HuH-7 (cell line): ENCODE measurements at regions not wholly inside any gene's neighbourhood (a gene's known extent, or its start where the extent isn't known, plus 50 kb on each side); places are given as distances from the start of the nearest gene placed in this dataset.
"Not testable (repeated sequence)": the region's sequence is repeated elsewhere in the genome, so short reads cannot be mapped to it uniquely, and the experiment has no call there.

Source experiments
- DNase-seq: peaks from one replicate; pipeline ENCODE4 v3.0.0; 2011; ENCODE audit warnings: low spot score

GRCh38 chr16:59701963-59702930 is 968.1 kb upstream of the GOT2 start:
- no peak for DNase-seq

DNA sequence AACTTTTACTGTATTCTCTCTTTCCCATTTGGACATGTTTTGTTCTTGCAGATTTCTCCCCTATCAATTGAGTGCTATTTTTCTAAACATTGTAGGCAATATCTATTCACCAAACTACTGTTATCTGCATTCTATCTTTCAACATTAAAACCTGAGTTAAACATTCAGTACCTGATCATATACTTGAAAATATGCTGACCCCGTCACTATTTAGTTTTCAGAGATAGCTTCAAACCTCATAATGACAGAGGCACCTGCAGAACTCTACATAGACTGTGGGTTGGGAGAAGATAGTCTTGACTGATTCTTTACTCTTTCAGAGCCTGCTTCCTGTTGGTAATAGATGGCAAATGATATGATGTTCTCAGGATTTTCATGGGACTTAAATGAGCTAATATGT is 965.7 kb upstream of the GOT2 start:
- DNase-seq = no peak

- DNase-seq = no peak
These were observed 964.4 kb upstream of the GOT2 start for GRCh38 chr16:59698346-59699020.

- DNase-seq = no peak
These were observed 963.6 kb upstream of the GOT2 start for GRCh38 chr16:59697761-59698160.

DNA sequence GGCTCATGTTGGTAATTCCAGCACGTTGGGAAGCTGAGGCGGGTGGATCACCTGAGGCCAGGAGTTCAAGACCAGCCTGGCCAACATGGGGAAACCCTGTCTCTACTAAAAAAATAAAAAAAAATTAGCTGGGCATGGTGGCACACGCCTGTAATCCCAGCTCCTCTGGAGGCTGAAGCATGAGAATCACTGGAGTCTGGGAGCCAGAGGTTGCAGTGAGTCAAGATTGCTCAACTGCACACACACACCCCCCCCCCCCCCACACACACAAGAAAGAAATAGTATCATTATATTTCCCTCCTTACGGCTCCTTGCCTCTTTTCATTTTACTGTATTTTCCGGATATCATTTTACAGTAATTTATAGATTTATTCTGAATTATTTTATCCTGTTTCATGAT is 963.1 kb upstream of the GOT2 start:
- no peak for DNase-seq

- no peak for DNase-seq
These were observed 962.4 kb upstream of the GOT2 start for GRCh38 chr16:59696495-59696894.

DNA sequence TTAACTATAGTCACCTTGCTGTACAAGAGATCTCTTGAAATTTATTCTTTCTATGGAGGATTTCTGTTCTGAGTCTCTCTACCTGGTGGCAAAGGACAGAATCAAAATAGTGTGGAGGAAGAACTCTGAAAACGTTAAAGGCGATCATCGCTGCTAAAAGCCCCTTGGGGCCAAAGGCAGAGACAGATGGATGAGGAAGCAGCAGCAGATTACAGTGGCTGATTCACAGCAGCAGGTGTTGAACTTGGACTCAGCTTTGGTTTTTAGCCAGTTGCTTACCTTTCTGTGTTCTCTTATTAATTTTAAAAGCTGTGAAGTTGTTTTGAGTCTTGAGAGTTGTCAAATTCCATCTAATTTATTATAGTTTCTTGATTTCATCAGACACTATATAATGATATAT is 956.1 kb upstream of the GOT2 start:
- no peak for DNase-seq

DNA sequence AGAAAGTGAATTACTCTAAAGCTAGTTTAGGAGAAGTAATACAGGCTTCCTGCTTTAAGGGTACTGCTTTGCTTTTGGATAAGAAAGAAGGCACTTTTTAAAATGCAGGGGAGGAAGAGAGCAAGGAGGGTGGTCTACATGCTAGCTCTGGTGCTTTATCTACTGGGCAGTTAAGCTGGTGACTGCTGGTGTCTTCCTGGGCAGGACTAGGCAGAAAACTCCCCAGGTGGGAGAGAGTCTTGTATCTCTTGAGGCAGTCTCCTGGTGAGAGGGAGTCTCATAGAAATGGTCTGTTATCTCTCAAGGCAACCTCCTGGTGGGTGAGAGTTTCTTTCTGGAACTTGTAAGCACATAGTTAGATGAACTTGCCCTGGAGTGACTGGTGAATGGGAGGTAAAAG is 953.9 kb upstream of the GOT2 start:
- no peak for DNase-seq

DNA sequence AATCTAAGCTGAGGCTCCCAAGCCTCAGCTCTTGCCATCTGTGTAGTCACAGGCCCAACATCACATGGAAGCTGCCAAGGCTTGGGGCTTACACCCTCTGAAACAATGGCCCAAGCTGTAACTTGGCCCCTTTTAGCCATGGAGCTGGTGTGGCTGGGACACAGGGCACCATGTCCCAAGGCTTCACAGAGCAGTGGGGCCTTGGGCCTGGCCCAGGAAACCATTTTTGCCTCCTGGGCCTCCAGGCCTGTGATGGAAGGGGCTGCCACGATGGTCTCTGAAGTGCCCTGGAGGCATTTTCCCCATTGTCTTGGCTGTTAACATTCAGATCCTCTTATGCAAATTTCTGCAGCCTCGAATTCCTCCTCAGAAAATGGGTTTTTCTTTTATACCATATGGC is 952.3 kb upstream of the GOT2 start:
- no peak for DNase-seq

GRCh38 chr16:59684911-59685310 is 950.8 kb upstream of the GOT2 start:
- DNase-seq = no peak

DNA sequence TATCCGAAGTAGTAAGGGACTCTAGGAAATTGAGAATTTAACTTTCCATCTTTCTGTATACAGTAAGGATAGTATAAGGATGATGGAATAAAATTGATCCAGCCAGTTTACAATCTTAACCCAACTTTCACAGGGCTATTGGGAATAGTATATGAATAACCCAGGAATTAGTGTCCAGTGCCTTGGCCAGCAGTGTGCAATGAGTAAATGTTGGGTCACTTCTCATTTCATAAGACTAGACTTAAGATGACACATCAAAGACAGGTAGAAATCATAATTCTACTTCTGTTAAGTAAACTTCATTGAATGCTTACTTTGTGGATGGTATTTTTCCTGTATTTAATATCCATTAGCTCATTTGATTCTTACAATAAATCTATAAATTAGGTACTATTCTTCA is 949.6 kb upstream of the GOT2 start:
- DNase-seq = no peak

- DNase-seq = no peak
These were observed 931.6 kb upstream of the GOT2 start for GRCh38 chr16:59665618-59666220.

GRCh38 chr16:59658572-59658971 is 924.5 kb upstream of the GOT2 start:
- DNase-seq = no peak

GRCh38 chr16:59655031-59655430 is 920.9 kb upstream of the GOT2 start:
- no peak for DNase-seq

DNA sequence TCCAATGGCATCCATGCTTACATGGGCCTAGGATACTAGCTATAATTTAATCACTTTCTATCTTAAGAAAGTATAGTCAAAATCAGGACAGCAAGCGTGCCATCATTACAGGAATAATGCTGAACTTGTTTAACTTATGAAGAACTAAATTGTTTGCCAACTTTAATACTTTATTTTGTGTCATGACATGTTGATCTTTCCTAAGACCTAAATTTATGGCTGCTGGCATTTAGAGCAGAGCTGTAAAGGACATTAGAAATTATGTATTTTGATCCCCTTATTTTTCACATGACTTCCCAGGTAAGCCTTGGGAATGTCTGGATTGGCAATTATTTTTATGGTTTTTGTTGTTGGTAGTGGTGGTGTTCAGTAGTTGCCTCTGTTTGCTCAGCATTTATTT is 920.3 kb upstream of the GOT2 start:
- DNase-seq = no peak

GRCh38 chr16:59651662-59652061 is 917.5 kb upstream of the GOT2 start:
- no peak for DNase-seq

DNA sequence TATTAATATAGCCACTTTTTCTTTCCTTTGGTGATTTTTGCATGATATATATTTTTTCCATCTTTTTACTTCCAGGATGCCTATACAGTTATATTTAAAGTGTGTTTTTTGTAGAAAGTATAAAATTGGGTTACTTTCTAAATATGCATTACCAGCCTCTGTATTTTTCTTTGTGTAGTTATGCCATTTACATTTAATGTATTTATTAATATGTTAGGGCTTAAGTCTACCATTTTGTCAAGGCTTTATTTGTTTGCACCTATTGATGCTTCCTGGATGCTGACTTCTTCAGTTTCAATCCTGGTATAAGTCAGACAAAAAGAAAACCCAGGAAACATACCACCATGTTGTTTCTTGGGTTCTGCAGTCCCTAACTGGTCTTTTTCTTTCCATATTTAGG is 911.1 kb upstream of the GOT2 start:
- no peak for DNase-seq

GRCh38 chr16:59635674-59636073 is 901.6 kb upstream of the GOT2 start:
- no peak for DNase-seq

DNA sequence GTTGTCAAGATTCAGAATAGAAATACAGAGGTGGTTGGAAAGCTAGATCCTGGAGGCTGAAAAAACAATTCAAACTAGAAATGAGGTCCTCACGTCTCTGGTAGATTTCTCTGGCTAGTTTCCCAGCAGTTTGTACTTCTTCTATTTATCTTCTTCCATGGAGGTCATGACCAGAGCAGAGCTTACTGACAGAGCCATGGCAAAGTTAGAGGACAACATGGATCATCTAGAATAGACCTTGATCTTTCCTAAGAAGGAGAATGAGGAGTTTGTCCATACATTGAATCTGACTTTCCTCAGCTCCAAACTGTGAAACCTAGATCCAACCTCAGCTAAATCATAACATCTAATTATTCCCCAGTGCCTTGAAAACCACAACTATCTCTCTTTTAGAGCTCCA is 900.8 kb upstream of the GOT2 start:
- no peak for DNase-seq

GRCh38 chr16:59634004-59634579 is 900.0 kb upstream of the GOT2 start:
- DNase-seq = no peak

DNA sequence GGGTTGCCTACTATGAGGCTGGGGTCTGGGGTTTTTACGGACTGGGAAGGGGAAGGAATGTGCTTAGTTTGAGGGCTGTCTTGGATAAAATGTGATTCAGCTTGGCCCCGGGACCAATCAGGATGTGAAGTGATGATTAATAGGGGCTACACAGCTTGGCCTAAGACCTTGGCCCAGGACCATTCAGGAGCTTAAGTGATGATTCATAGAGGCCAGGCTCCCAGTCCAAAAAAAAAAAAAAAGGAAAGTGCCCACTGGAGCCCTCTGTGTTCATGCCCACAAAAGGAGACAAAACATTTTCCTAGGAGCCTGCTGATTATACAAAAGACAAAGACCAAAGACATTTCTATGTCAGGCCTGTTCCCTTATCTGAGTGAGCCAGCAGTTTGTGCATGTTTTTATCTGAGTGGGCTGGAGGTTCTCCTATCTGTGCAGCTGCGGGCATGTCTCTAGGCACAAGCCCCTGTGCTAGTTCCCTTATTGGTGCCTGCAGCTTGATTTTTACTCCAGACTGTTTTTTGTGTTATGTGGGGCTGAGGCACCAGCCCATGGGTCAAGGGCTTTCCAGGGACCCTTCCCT is 898.2 kb upstream of the GOT2 start:
- no peak for DNase-seq

DNA sequence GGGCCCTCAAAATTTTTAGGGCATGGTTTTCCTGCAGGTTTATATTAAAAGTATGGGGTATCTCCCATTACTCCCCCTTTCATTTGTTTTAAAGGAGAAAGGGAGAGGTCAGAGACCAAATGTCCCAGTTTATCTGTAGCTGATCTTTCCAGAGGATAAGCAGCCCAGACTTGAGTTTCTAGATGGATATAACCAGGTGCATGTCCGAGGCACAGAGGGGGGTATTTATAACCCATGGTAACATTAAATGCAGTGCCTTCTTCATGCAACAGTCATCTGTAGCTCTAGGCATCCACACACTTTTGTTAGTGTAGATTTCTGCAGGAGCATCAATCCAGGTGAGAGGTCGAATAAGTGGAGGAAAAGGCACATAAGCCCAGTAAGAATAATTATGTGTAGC is 890.3 kb upstream of the GOT2 start:
- not testable (repeated sequence) for DNase-seq
